Adrenal gland (tissue), 9 donors: ENCODE measurements at regions not wholly inside any gene's neighbourhood (a gene's known extent, or its start where the extent isn't known, plus 50 kb on each side); places are given as distances from the start of the nearest gene placed in this dataset.

ENCODE experiments used
- DNase-seq, 7 donors: peaks; one replicate each; pipeline ENCODE4 v3.0.0-alpha.2; 2019 to 2020
- H3K27ac ChIP-seq, 5 donors: fragments of 200-600 bp; sonication (generic) in 4 of 5; 1 replicate in 3 of 5; 2 replicates in 2 of 5; pipeline versions ENCODE4 v1.5.1 to v1.8.0; 2016 to 2020; ENCODE audit warnings: mild to moderate bottlenecking in 1 of 5
- H3K27me3 ChIP-seq: fragments of 200-600 bp; 2 replicates; pipeline ENCODE4 v1.8.0; 2021
- H3K36me3 ChIP-seq, 2 donors: fragments of 200-600 bp; replicated peaks in 1 of 2; 1 replicate in 1 of 2; 2 replicates in 1 of 2; pipeline versions ENCODE4 v1.5.1 to v1.8.0; 2018 to 2022
- H3K4me1 ChIP-seq, 2 donors: fragments of 200-600 bp; replicated peaks in 1 of 2; 1 replicate in 1 of 2; 2 replicates in 1 of 2; pipeline versions ENCODE4 v1.5.1 to v1.8.0; 2018 to 2021
- H3K4me3 ChIP-seq, 4 donors: fragments of 200-600 bp; sonication (generic) in 3 of 4; one replicate each; pipeline ENCODE4 v1.5.1; 2016 to 2018
- H3K9me3 ChIP-seq, 3 donors: fragments of 200-600 bp; sonication (generic) in 1 of 3; replicated peaks in 1 of 3; 1 replicate in 2 of 3; 2 replicates in 1 of 3; pipeline versions ENCODE4 v1.5.1 to v1.8.0; 2016 to 2021
- POLR2A ChIP-seq, 2 donors: fragments of 450-650 bp; IDR thresholded peaks; one replicate each; pipeline ENCODE4 v1.6.1; 2017; ENCODE audit warnings: antibody characterized with exemption in 2 of 2, mild to moderate bottlenecking in 2 of 2, moderate library complexity in 1 of 2
- WGBS, 4 donors: extraction: QIAGEN DNeasy Blood & Tissue Kit in 2 of 4; methylation state at CpG; one replicate each; pipeline versions ENCODE4 v1.1.5 to v1.1.7; 2013 to 2017; 5-methylcytosine and 5-hydroxymethylcytosine counted together
- intact Hi-C, 2 donors: fragments of 100-400 bp; cut with DNase I; formaldehyde crosslinking; loops; one replicate each; pipeline versions ENCODE4 v1.14.1 to v1.15.0; 2022 to 2023
- TF ChIP-seq, protein P1 (sequence below), 6 experiments: fragments of 450-650 bp in 4 of 6; fragments of 200-600 bp in 2 of 6; sonication (generic) in 1 of 6; IDR thresholded peaks; 1 replicate in 5 of 6; 2 replicates in 1 of 6; pipeline versions ENCODE4 v1.5.1 to v1.8.0; 2016 to 2021; ENCODE audit warnings: antibody characterized with exemption in 6 of 6, mild to moderate bottlenecking in 2 of 6, moderate library complexity in 1 of 6
- donor health status: healthy with polysubstance abuse.
- donor health status: Bipolar disorder and iron deficiency.
- donor health status: DM: yes; HTN: yes; CAD: no.
- donor health status: DM: no; HTN: no; CAD: no.
- donor health status: DM: no; HTN: no; CAD: no.

DNA sequence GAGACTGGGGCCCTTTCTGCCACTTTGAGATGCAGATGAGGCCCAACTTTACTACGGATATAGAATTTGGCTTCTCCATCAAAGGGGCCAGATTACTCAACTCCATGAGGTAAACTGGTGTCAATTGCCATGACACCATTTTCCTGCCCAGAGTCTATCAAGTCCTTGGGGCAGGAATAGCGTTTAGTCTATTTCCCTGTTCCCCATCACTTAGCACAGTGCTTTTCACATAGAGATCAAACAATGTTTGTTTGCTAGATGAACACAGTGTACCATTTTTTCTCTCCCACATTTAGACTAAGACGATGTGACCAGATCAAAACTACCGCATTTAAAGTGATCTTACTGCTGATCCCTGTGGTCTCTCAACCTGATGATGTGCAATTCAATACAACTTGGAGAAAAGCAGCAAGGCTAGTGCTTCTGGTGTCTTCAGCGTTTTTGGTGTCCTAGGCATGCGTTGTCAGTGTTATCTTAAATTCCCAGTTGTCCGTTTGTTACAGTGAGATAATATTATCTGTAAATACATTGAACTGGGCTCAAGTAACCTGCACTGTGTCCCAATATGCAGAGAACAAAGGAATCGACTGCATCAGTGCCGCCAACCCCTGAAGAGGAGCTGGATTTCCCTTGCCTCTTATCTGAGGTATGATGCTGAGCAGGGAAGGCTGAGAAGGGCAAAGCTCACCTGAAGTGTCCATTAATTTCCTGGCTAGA lies 446.2 kb downstream of the PLK2 start:
- no peak for DNase-seq
- no peaks in the 10 kb centered on the region for H3K4me1 ChIP-seq
- no peak overlapping the region for H3K4me3 ChIP-seq
- WGBS, 4 donors, result 90 to 92% (median 90%) methylated on average over 9 of the region's 9 CpGs
- intact Hi-C loops, result no loop called here
- no peak overlapping the region for H3K27ac ChIP-seq
- H3K9me3 ChIP-seq, result no peaks in the 10 kb centered on the region
- TF ChIP-seq, protein P1, sequence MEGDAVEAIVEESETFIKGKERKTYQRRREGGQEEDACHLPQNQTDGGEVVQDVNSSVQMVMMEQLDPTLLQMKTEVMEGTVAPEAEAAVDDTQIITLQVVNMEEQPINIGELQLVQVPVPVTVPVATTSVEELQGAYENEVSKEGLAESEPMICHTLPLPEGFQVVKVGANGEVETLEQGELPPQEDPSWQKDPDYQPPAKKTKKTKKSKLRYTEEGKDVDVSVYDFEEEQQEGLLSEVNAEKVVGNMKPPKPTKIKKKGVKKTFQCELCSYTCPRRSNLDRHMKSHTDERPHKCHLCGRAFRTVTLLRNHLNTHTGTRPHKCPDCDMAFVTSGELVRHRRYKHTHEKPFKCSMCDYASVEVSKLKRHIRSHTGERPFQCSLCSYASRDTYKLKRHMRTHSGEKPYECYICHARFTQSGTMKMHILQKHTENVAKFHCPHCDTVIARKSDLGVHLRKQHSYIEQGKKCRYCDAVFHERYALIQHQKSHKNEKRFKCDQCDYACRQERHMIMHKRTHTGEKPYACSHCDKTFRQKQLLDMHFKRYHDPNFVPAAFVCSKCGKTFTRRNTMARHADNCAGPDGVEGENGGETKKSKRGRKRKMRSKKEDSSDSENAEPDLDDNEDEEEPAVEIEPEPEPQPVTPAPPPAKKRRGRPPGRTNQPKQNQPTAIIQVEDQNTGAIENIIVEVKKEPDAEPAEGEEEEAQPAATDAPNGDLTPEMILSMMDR (IDR thresholded peaks at IDR 0.05), result no peak
- TF ChIP-seq POLR2A (IDR thresholded peaks at IDR 0.05), result no peak
- no peaks in the 10 kb centered on the region for H3K36me3 ChIP-seq
- no peaks in the 10 kb centered on the region for H3K27me3 ChIP-seq

DNA sequence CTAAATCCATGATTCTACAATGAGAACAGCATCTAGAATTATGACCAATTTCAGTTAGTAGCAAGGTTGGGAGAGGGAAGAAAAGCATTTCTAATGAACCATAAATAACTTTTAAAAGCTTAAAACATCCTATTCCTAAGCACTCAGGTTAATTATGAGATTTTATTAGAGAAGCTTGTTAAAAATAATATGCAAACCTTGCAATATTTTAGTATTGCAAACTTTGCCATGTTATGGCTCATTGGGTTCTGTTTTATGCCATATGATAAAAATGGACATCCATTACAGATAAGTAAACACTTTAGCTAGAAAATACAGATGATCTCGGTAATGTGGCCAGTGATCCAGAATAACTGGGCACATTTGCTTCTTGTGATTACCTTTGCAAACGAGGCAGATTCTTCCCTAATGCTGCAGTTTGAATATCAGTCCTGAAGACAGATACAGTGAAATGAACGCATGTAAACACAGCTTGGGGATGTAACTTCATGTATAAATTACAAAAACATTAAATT lies 447.0 kb downstream of the PLK2 start:
- 84 to 90% (median 86%) methylated on average over 3 of the region's 3 CpGs for WGBS, 4 donors

DNA sequence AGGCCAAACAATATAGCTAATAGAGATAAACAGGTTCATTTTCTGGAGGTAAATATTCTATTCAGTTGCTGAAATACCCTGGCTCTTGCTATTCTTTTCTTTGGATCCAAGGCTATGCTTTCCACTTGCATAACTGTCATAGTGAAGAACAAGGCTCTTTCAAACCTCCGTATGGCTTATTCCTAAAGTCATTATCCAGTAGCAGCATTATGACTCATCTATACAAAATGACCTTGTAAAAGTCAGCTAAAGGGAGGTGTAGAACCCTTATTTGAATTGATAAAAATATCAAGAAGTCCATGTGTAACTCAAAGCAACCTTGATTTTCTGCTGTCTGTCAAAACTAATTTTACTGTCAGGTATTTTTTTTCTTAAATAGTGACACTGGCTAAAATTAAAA lies 447.8 kb downstream of the PLK2 start:
- no peaks in the 10 kb centered on the region for H3K36me3 ChIP-seq
- no peak overlapping the region for H3K4me3 ChIP-seq
- TF ChIP-seq, protein P1 (IDR thresholded peaks at IDR 0.05), result no peak
- TF ChIP-seq POLR2A (IDR thresholded peaks at IDR 0.05), result no peak
- WGBS, 4 donors, result 30 to 50% (median 43%) methylated on average over 1 of the region's 1 CpG
- DNase-seq, result no peak
- H3K27ac ChIP-seq, result no peak overlapping the region
- no peaks in the 10 kb centered on the region for H3K4me1 ChIP-seq
- intact Hi-C loops, result no loop called here
- H3K27me3 ChIP-seq, result no peaks in the 10 kb centered on the region
- H3K9me3 ChIP-seq, result no peaks in the 10 kb centered on the region

More for the DNA sequence above, 447.0 kb downstream of the PLK2 start:
- intact Hi-C loops, result no loop called here
- Histone ChIP-seq H3K36me3 (no peaks in the 10 kb centered on the region), H3K27me3 (no peaks in the 10 kb centered on the region), H3K4me1 (no peaks in the 10 kb centered on the region), H3K27ac (no peak overlapping the region), H3K9me3 (no peaks in the 10 kb centered on the region), H3K4me3 (no peak overlapping the region)
- DNase-seq, result no peak
- TF ChIP-seq POLR2A (IDR thresholded peaks at IDR 0.05), result no peak
- TF ChIP-seq, protein P1 (IDR thresholded peaks at IDR 0.05), result no peak

DNA sequence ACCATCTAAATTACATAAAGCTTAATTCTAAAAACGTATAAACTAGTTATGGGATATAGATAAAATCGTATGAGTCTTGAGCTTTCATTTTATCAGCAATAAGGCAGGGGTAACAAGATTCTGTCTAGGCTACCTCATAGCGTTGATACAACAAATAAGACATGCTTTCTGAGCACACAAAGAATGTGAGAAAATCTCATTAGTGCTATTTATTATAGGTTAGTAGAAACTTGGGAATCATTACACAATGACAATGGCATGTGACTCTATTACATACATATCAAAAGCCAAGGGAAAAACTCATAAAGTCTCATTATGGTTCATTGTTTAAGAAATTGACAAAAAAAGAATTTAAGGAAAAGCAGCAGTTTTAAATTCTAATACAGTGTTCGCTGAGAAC lies 448.6 kb downstream of the PLK2 start:
- Histone ChIP-seq H3K9me3 (no peaks in the 10 kb centered on the region), H3K4me3 (no peak overlapping the region), H3K36me3 (no peaks in the 10 kb centered on the region), H3K27ac (no peak overlapping the region), H3K27me3 (no peaks in the 10 kb centered on the region), H3K4me1 (no peaks in the 10 kb centered on the region)
- 81 to 92% (median 86%) methylated on average over 4 of the region's 4 CpGs for WGBS, 4 donors
- TF ChIP-seq POLR2A (IDR thresholded peaks at IDR 0.05), result no peak
- TF ChIP-seq, protein P1 (IDR thresholded peaks at IDR 0.05), result no peak
- DNase-seq, result no peak
- intact Hi-C loops, result no loop called here
